NCI-H526 treated with DMSO at 0.1 percent for 48 hours (cell line): ENCODE measurements at regions not wholly inside any gene's neighbourhood (a gene's known extent, or its start where the extent isn't known, plus 50 kb on each side); places are given as distances from the start of the nearest gene placed in this dataset.
A peak's percentile ranks its signal among the peaks of the same experiment; 100 is the strongest.

ENCODE experiments used
- DNase-seq: peaks from one replicate; lab custom pipeline; 2025; lab: John Stamatoyannopoulos, UW

- no peak for DNase-seq
Observed at GRCh38 chr7:128145191-128145590, 95.9 kb upstream of the LEP start.

- no peak for DNase-seq
Observed at GRCh38 chr7:128146052-128146451, 95.0 kb upstream of the LEP start.

- no peak for DNase-seq
Observed at GRCh38 chr7:128148676-128149075, 92.4 kb upstream of the LEP start.

GRCh38 chr7:128150223-128150865 is 90.7 kb upstream of the LEP start:
- DNase-seq: no peak

- DNase-seq: no peak
Observed at GRCh38 chr7:128151635-128152034, 89.4 kb upstream of the LEP start.

- no peak for DNase-seq
Observed at GRCh38 chr7:128152721-128153120, 88.4 kb upstream of the LEP start.

- no peak for DNase-seq
Observed at GRCh38 chr7:128153436-128153835, 87.6 kb upstream of the LEP start.

- DNase-seq: no peak
Observed at GRCh38 chr7:128154504-128154903, 86.6 kb upstream of the LEP start.

GRCh38 chr7:128155100-128155740 is 85.9 kb upstream of the LEP start:
- no peak for DNase-seq

GRCh38 chr7:128157906-128158305 is 83.2 kb upstream of the LEP start:
- no peak for DNase-seq

GRCh38 chr7:128158370-128158769 is 82.7 kb upstream of the LEP start:
- DNase-seq: no peak

- DNase-seq: no peak
Observed at GRCh38 chr7:128160296-128160695, 80.8 kb upstream of the LEP start.

GRCh38 chr7:128161466-128162125 is 79.5 kb upstream of the LEP start:
- DNase-seq: no peak

GRCh38 chr7:128162666-128163065 is 78.4 kb upstream of the LEP start:
- no peak for DNase-seq

- DNase-seq: no peak
Observed at GRCh38 chr7:128163473-128163872, 77.6 kb upstream of the LEP start.

- no peak for DNase-seq
Observed at GRCh38 chr7:128164061-128164954, 76.8 kb upstream of the LEP start.

GRCh38 chr7:128164955-128165670 is 76.0 kb upstream of the LEP start:
- DNase-seq: no peak

- no peak for DNase-seq
Observed at GRCh38 chr7:128165927-128166420, 75.1 kb upstream of the LEP start.

GRCh38 chr7:128166603-128167041 is 74.5 kb upstream of the LEP start:
- peak; percentile 35 for DNase-seq

- peak; percentile 81 for DNase-seq
Observed at GRCh38 chr7:128167042-128167701, 73.9 kb upstream of the LEP start.
